ENCODE measurements at regions not wholly inside any gene's neighbourhood (a gene's known extent, or its start where the extent isn't known, plus 50 kb on each side); places are given as distances from the start of the nearest gene placed in this dataset.
A peak's percentile ranks its signal among the peaks of the same experiment; 100 is the strongest.

DNA sequence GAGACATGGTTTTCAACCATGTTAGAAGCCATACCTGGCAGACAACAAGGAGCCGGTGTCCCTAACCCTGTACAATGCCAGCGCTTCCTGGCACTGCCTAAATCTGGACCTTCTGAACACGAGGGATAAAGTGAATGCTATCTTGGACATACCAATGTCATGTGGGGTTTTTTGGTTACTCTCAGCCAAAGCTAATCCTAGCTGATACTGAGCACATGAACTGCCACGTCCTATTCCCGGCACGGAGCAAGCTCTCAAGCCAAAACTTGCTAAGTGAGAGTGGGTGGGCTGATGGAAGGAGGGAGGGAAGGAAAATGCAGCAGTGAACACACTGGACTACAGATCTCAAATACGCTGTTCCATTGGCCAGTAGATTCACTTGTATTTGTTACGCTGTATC lies 226.1 kb downstream of the BCOR start:
- no peak overlapping the region for H3K27ac ChIP-seq (ENCODE audit: low read length)
- no CpG with 5 or more reads among the region's 8 CpGs for WGBS (ENCODE audit: insufficient coverage, low lambda C conversion rate)
- no peaks in the 10 kb centered on the region for H3K4me1 ChIP-seq (ENCODE audit: control insufficient read depth, insufficient read depth, low read length)
- DNase-seq: no peak
- no peaks in the 10 kb centered on the region for H3K9me3 ChIP-seq (ENCODE audit: control insufficient read depth, low read depth, low read length)
- H3K27me3 ChIP-seq (ENCODE audit: control insufficient read depth, insufficient read depth, low read length): no peaks in the 10 kb centered on the region
- no peaks in the 10 kb centered on the region for H3K36me3 ChIP-seq (ENCODE audit: control insufficient read depth, insufficient read depth, low read length)
- H3K4me3 ChIP-seq (ENCODE audit: low read length): no peak overlapping the region

DNA sequence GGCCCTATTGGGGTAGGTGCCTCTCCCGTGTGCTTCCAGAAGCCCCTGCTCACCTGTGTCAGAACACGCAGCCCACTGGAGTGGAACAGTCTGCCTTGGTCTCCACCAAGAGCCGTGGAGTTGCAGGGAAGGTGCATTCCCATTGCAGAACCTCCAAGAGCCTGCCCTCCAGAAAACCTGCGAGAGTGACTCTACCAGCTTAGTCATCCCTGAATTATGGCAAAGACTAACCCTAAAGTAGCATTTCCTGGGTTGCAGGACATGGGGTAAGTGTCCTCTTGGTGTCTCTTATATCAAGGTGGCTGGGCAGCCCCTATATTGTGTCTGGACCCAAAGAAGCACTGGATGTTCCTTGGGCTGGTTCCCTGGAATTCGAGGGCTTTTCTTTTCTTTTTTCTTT lies 224.6 kb downstream of the BCOR start:
- Histone ChIP-seq H3K9me3 (ENCODE audit: control insufficient read depth, low read depth, low read length) (no peaks in the 10 kb centered on the region), H3K36me3 (ENCODE audit: control insufficient read depth, insufficient read depth, low read length) (no peaks in the 10 kb centered on the region), H3K4me1 (ENCODE audit: control insufficient read depth, insufficient read depth, low read length) (no peaks in the 10 kb centered on the region), H3K27me3 (ENCODE audit: control insufficient read depth, insufficient read depth, low read length) (no peaks in the 10 kb centered on the region), H3K4me3 (ENCODE audit: low read length) (no peak overlapping the region), H3K27ac (ENCODE audit: low read length) (no peak overlapping the region)
- WGBS (ENCODE audit: insufficient coverage, low lambda C conversion rate): no CpG with 5 or more reads among the region's 5 CpGs
- DNase-seq: no peak

DNA sequence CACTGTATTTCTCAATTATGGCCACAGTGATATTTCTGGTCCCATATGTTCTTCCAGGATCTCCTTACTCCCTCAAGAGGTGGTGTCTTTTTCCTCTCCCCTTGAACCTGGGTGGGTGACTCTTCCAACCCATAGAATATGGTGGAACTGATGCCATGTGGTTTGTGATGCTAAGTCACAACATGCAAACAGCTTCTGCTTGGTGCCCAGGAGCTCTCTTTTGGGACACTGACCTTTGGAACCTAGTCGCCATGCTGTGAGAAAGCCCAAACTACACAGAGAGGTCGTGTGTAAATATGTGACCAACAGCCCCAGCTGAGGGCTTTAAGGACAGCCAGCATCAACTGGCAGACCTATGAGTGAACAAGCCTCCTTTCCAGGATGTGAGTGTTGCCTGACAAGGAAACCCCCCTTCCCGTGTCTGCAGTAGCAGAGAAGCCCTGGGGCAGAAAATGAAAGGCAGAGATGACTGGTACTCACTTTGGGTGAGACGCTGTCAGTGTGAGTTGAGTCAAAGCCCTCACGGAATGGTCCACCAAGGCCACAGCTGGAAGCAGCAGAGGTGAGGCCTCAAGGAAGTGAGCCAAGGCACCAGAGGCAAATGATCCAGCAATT lies 223.4 kb downstream of the BCOR start:
- H3K9me3 ChIP-seq (ENCODE audit: control insufficient read depth, low read depth, low read length): no peaks in the 10 kb centered on the region
- no peak overlapping the region for H3K4me3 ChIP-seq (ENCODE audit: low read length)
- no CpG with 5 or more reads among the region's 5 CpGs for WGBS (ENCODE audit: insufficient coverage, low lambda C conversion rate)
- no peak overlapping the region for H3K27ac ChIP-seq (ENCODE audit: low read length)
- H3K27me3 ChIP-seq (ENCODE audit: control insufficient read depth, insufficient read depth, low read length): no peaks in the 10 kb centered on the region
- no peak for DNase-seq
- no peaks in the 10 kb centered on the region for H3K4me1 ChIP-seq (ENCODE audit: control insufficient read depth, insufficient read depth, low read length)
- H3K36me3 ChIP-seq (ENCODE audit: control insufficient read depth, insufficient read depth, low read length): no peaks in the 10 kb centered on the region

DNA sequence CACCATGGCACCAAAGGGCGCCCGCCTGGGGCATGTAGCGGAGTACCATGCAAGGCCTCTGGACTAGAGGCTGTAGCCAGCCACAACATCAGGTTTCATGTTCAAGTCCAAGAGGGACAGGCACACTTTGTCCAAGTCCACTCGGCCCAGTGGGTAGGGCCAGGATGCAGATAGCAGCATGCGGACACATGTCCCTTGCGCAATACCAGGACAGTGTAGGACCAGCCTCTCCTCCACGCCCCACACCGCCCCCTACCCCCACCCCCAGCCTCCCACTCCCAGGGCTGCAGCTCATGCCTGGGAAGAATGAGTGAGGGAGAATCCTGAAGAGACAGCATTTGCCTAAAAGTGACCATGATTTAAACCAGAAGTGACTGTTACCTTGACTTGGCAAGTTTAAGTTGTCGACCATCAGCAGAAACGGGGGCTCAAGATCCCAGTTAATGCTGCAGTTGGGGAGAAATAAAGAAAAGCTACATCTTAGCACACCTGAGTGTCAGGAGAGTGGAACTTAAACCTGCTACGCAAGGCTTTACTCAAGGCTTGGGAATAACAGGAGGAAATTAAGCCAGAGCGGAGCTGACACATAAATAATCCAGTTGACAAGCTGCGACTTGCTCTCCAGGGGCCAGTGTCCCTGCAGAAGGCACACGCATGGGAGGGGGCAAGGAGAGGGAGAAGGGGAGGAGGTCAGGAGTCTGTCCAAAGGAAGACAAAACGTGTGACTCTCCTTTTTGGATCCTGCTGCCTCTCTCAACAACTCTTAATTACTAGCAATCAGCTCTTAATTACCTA lies 221.7 kb downstream of the BCOR start:
- H3K4me3 ChIP-seq (ENCODE audit: low read length): no peak overlapping the region
- no peaks in the 10 kb centered on the region for H3K36me3 ChIP-seq (ENCODE audit: control insufficient read depth, insufficient read depth, low read length)
- no peaks in the 10 kb centered on the region for H3K4me1 ChIP-seq (ENCODE audit: control insufficient read depth, insufficient read depth, low read length)
- DNase-seq: no peak
- no peaks in the 10 kb centered on the region for H3K27me3 ChIP-seq (ENCODE audit: control insufficient read depth, insufficient read depth, low read length)
- H3K9me3 ChIP-seq (ENCODE audit: control insufficient read depth, low read depth, low read length): no peaks in the 10 kb centered on the region
- H3K27ac ChIP-seq (ENCODE audit: low read length): no peak overlapping the region
- WGBS (ENCODE audit: insufficient coverage, low lambda C conversion rate): no CpG with 5 or more reads among the region's 15 CpGs

DNA sequence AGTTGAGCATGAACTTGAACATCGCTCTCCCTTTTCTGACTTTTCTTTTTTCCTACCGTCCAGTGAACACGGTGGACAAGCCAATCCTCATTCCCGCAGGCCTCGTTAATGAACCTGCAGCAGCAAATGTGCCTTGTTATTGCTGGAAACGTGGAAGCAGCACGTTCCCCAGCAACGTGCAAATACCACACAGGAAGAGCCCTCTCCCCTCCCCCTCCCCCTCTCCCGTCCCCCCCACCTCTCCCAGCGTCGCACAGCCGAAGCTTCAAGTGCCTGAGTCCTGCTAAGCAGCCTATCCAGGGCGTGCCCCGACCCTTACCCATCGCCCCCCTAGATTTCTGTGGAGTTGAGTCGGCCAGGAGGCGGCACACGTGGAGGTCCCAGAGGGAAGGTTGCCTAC lies 219.9 kb downstream of the BCOR start:
- WGBS (ENCODE audit: insufficient coverage, low lambda C conversion rate): no CpG with 5 or more reads among the region's 18 CpGs
- H3K9me3 ChIP-seq (ENCODE audit: control insufficient read depth, low read depth, low read length): no peaks in the 10 kb centered on the region
- DNase-seq: peak in 1 of 2 donors; percentile 9
- H3K27ac ChIP-seq (ENCODE audit: low read length): no peak overlapping the region
- no peaks in the 10 kb centered on the region for H3K4me1 ChIP-seq (ENCODE audit: control insufficient read depth, insufficient read depth, low read length)
- H3K27me3 ChIP-seq (ENCODE audit: control insufficient read depth, insufficient read depth, low read length): no peaks in the 10 kb centered on the region
- H3K4me3 ChIP-seq (ENCODE audit: low read length): no peak overlapping the region
- no peaks in the 10 kb centered on the region for H3K36me3 ChIP-seq (ENCODE audit: control insufficient read depth, insufficient read depth, low read length)

DNA sequence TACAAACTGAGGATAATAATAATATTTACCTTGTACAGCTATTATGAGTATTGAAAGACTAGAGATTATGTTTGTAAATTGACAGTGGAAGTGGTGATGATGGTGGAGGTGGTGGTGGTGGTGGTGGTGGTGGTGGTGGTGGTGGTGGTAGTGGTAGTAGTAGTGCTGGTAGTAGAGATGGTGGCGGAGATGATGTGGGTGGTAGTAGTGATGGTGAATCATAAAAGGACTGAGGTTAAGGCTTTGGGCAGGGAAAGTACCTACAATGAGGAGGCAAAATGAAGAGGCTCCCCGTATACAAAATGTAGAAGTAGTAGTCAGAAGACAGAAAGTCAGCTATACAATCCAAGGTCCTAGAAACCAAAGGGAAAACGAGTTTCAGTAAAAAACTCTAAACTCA lies 214.1 kb downstream of the BCOR start:
- no peak overlapping the region for H3K4me3 ChIP-seq (ENCODE audit: low read length)
- DNase-seq: no peak
- WGBS (ENCODE audit: insufficient coverage, low lambda C conversion rate): no CpG with 5 or more reads among the region's 3 CpGs
- H3K27me3 ChIP-seq (ENCODE audit: control insufficient read depth, insufficient read depth, low read length): no peaks in the 10 kb centered on the region
- H3K4me1 ChIP-seq (ENCODE audit: control insufficient read depth, insufficient read depth, low read length): no peaks in the 10 kb centered on the region
- no peak overlapping the region for H3K27ac ChIP-seq (ENCODE audit: low read length)
- H3K9me3 ChIP-seq (ENCODE audit: control insufficient read depth, low read depth, low read length): no peaks in the 10 kb centered on the region
- H3K36me3 ChIP-seq (ENCODE audit: control insufficient read depth, insufficient read depth, low read length): no peaks in the 10 kb centered on the region

DNA sequence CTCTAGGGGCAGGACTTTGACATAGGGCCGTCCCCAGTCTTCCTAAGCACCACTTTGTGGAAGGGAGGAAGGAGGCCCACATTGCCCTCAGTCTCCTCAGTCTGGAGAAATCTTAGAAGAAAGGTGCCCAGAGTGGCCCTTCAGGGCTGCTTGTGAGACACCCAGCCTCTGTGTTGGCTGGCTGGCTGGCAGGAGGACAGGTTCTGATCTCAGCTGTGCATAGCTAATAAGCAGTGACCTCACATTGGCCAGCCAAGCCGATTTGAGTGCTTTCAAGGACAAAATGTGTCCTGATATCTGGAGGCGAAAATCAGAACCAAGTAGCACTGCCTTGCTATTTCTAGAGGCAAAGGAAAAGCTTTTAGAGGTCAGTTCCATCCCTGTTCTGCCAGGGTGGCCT lies 211.5 kb downstream of the BCOR start:
- Histone ChIP-seq H3K4me3 (ENCODE audit: low read length) (no peak overlapping the region), H3K4me1 (ENCODE audit: control insufficient read depth, insufficient read depth, low read length) (no peaks in the 10 kb centered on the region)
- WGBS (ENCODE audit: insufficient coverage, low lambda C conversion rate): no CpG with 5 or more reads among the region's 3 CpGs

DNA sequence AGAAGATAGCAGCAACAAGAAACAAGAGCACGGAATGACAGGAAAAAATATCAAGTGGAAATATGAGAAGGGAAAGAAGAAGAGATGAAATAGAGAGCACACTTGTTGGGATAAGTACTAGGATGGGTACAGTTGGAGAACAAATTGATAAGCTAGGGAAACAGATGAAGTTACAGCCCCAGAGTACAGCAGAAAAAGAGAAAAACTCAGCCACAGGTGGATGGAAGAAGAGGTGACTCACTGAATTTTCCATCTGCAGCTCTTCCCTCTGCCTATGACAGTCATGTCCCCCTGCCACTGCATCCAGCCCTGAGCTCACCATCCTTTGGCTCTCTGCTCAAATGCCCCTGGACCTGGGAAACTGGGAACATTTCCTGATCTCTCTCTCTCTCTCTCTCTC lies 209.0 kb downstream of the BCOR start:
- Histone ChIP-seq H3K27me3 (ENCODE audit: control insufficient read depth, insufficient read depth, low read length) (no peaks in the 10 kb centered on the region), H3K4me3 (ENCODE audit: low read length) (no peak overlapping the region), H3K4me1 (ENCODE audit: control insufficient read depth, insufficient read depth, low read length) (no peaks in the 10 kb centered on the region), H3K36me3 (ENCODE audit: control insufficient read depth, insufficient read depth, low read length) (no peaks in the 10 kb centered on the region), H3K9me3 (ENCODE audit: control insufficient read depth, low read depth, low read length) (no peaks in the 10 kb centered on the region), H3K27ac (ENCODE audit: low read length) (no peak overlapping the region)
- no CpG with 5 or more reads among the region's 1 CpG for WGBS (ENCODE audit: insufficient coverage, low lambda C conversion rate)
- no peak for DNase-seq

More for the DNA sequence above, 211.5 kb downstream of the BCOR start:
- H3K27ac ChIP-seq (ENCODE audit: low read length): no peak overlapping the region
- no peaks in the 10 kb centered on the region for H3K36me3 ChIP-seq (ENCODE audit: control insufficient read depth, insufficient read depth, low read length)
- H3K27me3 ChIP-seq (ENCODE audit: control insufficient read depth, insufficient read depth, low read length): no peaks in the 10 kb centered on the region
- DNase-seq: no peak
- no peaks in the 10 kb centered on the region for H3K9me3 ChIP-seq (ENCODE audit: control insufficient read depth, low read depth, low read length)

DNA sequence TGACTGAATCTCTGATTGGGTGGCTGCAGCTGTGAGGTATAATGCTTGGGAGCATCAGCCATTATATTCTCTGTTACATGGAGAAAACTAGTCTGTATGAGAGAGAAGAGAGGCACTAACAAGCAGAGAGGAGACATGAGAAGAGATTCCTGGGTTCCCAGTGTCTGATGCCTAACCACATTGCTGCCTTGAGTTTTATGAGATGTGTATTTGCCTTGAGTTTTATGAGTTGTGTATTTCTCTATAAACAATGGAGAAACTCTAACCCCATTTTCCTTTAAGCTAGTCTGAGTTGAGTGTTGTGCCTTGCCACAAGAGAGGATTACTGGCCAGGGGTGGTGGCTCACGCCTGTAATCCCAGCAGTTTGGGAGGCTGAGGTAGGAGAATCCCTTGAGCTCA lies 208.1 kb downstream of the BCOR start:
- Histone ChIP-seq H3K27me3 (ENCODE audit: control insufficient read depth, insufficient read depth, low read length) (no peaks in the 10 kb centered on the region), H3K4me3 (ENCODE audit: low read length) (no peak overlapping the region), H3K27ac (ENCODE audit: low read length) (no peak overlapping the region), H3K36me3 (ENCODE audit: control insufficient read depth, insufficient read depth, low read length) (no peaks in the 10 kb centered on the region), H3K9me3 (ENCODE audit: control insufficient read depth, low read depth, low read length) (no peaks in the 10 kb centered on the region), H3K4me1 (ENCODE audit: control insufficient read depth, insufficient read depth, low read length) (no peaks in the 10 kb centered on the region)
- no peak for DNase-seq
- WGBS (ENCODE audit: insufficient coverage, low lambda C conversion rate): no CpG with 5 or more reads among the region's 1 CpG

DNA sequence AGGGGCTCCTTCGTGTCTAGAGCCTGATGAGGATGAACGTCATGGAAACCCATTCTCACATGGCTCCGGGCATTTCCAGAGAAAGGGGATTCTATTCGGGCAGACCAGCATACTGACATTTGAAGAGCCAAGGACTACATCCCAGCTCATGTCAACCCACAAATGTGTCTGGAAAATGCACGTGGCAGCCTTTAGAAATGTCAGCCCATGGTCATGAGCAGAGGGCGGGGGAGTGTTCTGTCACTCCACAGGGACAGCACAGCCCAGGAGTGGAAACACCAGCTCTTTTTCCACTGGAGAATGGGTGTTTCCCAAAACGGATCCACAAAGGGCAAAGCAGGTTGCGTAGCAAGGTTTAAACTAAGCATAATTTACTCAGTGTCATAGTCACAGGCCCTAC lies 207.0 kb downstream of the BCOR start:
- WGBS (ENCODE audit: insufficient coverage, low lambda C conversion rate): no CpG with 5 or more reads among the region's 8 CpGs
- no peaks in the 10 kb centered on the region for H3K4me1 ChIP-seq (ENCODE audit: control insufficient read depth, insufficient read depth, low read length)
- H3K27ac ChIP-seq (ENCODE audit: low read length): no peak overlapping the region
- H3K9me3 ChIP-seq (ENCODE audit: control insufficient read depth, low read depth, low read length): no peaks in the 10 kb centered on the region
- no peak for DNase-seq
- no peak overlapping the region for H3K4me3 ChIP-seq (ENCODE audit: low read length)
- H3K36me3 ChIP-seq (ENCODE audit: control insufficient read depth, insufficient read depth, low read length): no peaks in the 10 kb centered on the region
- no peaks in the 10 kb centered on the region for H3K27me3 ChIP-seq (ENCODE audit: control insufficient read depth, insufficient read depth, low read length)

DNA sequence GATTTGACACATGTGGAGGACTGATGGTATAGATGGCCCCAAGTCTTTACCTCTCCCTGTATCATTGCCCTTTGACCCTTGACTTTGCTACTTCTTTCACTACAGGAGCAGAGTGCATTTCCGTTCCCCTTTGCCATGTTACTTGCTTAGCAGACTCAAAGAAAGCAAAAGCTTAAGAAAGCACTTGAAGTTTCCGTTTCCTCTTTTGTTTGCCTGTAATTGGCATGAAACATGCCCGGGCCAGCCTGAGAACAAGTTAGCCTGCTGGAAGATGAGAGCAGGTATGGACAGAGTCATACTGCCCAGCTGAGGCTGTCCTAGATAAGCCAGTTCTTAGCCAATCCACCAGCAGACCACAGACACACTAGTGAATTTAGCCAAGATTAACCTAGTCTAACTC lies 206.0 kb downstream of the BCOR start:
- Histone ChIP-seq H3K27me3 (ENCODE audit: control insufficient read depth, insufficient read depth, low read length) (no peaks in the 10 kb centered on the region), H3K36me3 (ENCODE audit: control insufficient read depth, insufficient read depth, low read length) (no peaks in the 10 kb centered on the region), H3K4me1 (ENCODE audit: control insufficient read depth, insufficient read depth, low read length) (no peaks in the 10 kb centered on the region), H3K9me3 (ENCODE audit: control insufficient read depth, low read depth, low read length) (no peaks in the 10 kb centered on the region), H3K4me3 (ENCODE audit: low read length) (no peak overlapping the region), H3K27ac (ENCODE audit: low read length) (no peak overlapping the region)
- no peak for DNase-seq
- no CpG with 5 or more reads among the region's 3 CpGs for WGBS (ENCODE audit: insufficient coverage, low lambda C conversion rate)
